ENCODE measurements at regions not wholly inside any gene's neighbourhood (a gene's known extent, or its start where the extent isn't known, plus 50 kb on each side); places are given as distances from the start of the nearest gene placed in this dataset.

- no peak for TF ChIP-seq CTCF (IDR thresholded peaks at IDR 0.05)
- TF ChIP-seq EZH2 (IDR thresholded peaks at IDR 0.05), result no peak
Observed at GRCh38 chr6:22970004-22970403, 400.6 kb downstream of the HDGFL1 start.

All from neural progenitor cell (in vitro differentiated cells).